ENCODE measurements at regions not wholly inside any gene's neighbourhood (a gene's known extent, or its start where the extent isn't known, plus 50 kb on each side); places are given as distances from the start of the nearest gene placed in this dataset.

GRCh38 chr14:104377256-104377655, 202.3 kb upstream of the C14orf180 start:
- TF ChIP-seq CTCF (IDR thresholded peaks at IDR 0.05) (no peak), ZFX (IDR thresholded peaks at IDR 0.05; ENCODE audit: borderline replicate concordance) (no peak)
- no peak overlapping the region for H3K27ac ChIP-seq

GRCh38 chr14:104378698-104379113, 200.9 kb upstream of the C14orf180 start:
- TF ChIP-seq CTCF (IDR thresholded peaks at IDR 0.05) (no peak), ZFX (IDR thresholded peaks at IDR 0.05; ENCODE audit: borderline replicate concordance) (no peak)
- H3K27ac ChIP-seq = no peak overlapping the region

- no peak overlapping the region for H3K27ac ChIP-seq
- no peak for TF ChIP-seq CTCF (IDR thresholded peaks at IDR 0.05)
- TF ChIP-seq ZFX (IDR thresholded peaks at IDR 0.05; ENCODE audit: borderline replicate concordance) = no peak
Observed at GRCh38 chr14:104382361-104383087, 197.0 kb upstream of the C14orf180 start.

- no peak overlapping the region for H3K27ac ChIP-seq
- TF ChIP-seq CTCF (IDR thresholded peaks at IDR 0.05) (no peak), ZFX (IDR thresholded peaks at IDR 0.05; ENCODE audit: borderline replicate concordance) (no peak)
Observed at GRCh38 chr14:104383088-104383995, 196.2 kb upstream of the C14orf180 start.

GRCh38 chr14:104383996-104384775, 195.4 kb upstream of the C14orf180 start:
- TF ChIP-seq ZFX (IDR thresholded peaks at IDR 0.05; ENCODE audit: borderline replicate concordance) = no peak
- no peak for TF ChIP-seq CTCF (IDR thresholded peaks at IDR 0.05)
- no peak overlapping the region for H3K27ac ChIP-seq

GRCh38 chr14:104384776-104385071, 194.8 kb upstream of the C14orf180 start:
- no peak overlapping the region for H3K27ac ChIP-seq
- TF ChIP-seq ZFX (IDR thresholded peaks at IDR 0.05; ENCODE audit: borderline replicate concordance) = no peak
- no peak for TF ChIP-seq CTCF (IDR thresholded peaks at IDR 0.05)

Data from 22Rv1 (cell line).